ENCODE measurements at regions not wholly inside any gene's neighbourhood (a gene's known extent, or its start where the extent isn't known, plus 50 kb on each side); places are given as distances from the start of the nearest gene placed in this dataset.

GRCh38 chr4:24137671-24138601 lies 248.1 kb upstream of the PPARGC1A start:
- DNase-seq (ENCODE audit: low spot score), result no peak
- no peak for TF ChIP-seq CTCF (IDR thresholded peaks at IDR 0.05)
- Histone ChIP-seq H3K4me3 (no peak overlapping the region), H3K27ac (no peak overlapping the region)

- no peak overlapping the region for H3K4me3 ChIP-seq
- no peak for DNase-seq (ENCODE audit: low spot score)
- no peak for TF ChIP-seq CTCF (IDR thresholded peaks at IDR 0.05)
- no peak overlapping the region for H3K27ac ChIP-seq
These were observed 242.3 kb upstream of the PPARGC1A start for GRCh38 chr4:24131954-24132673.

GRCh38 chr4:24130637-24131036 lies 240.8 kb upstream of the PPARGC1A start:
- Histone ChIP-seq H3K4me3 (no peak overlapping the region), H3K27ac (no peak overlapping the region)
- DNase-seq (ENCODE audit: low spot score), result no peak
- TF ChIP-seq CTCF (IDR thresholded peaks at IDR 0.05), result no peak

GRCh38 chr4:24126776-24127175 lies 236.9 kb upstream of the PPARGC1A start:
- no peak for TF ChIP-seq CTCF (IDR thresholded peaks at IDR 0.05)
- no peak for DNase-seq (ENCODE audit: low spot score)
- H3K4me3 ChIP-seq, result no peak overlapping the region
- H3K27ac ChIP-seq, result no peak overlapping the region

GRCh38 chr4:24121395-24122175 lies 231.7 kb upstream of the PPARGC1A start:
- no peak for DNase-seq (ENCODE audit: low spot score)
- no peak for TF ChIP-seq CTCF (IDR thresholded peaks at IDR 0.05)

GRCh38 chr4:24117975-24118374 lies 228.1 kb upstream of the PPARGC1A start:
- Histone ChIP-seq H3K4me3 (no peak overlapping the region), H3K27ac (no peak overlapping the region)
- TF ChIP-seq CTCF (IDR thresholded peaks at IDR 0.05), result no peak
- no peak for DNase-seq (ENCODE audit: low spot score)

More at GRCh38 chr4:24121395-24122175, 231.7 kb upstream of the PPARGC1A start:
- Histone ChIP-seq H3K27ac (no peak overlapping the region), H3K4me3 (no peak overlapping the region)
